ENCODE measurements at regions not wholly inside any gene's neighbourhood (a gene's known extent, or its start where the extent isn't known, plus 50 kb on each side); places are given as distances from the start of the nearest gene placed in this dataset.

DNA sequence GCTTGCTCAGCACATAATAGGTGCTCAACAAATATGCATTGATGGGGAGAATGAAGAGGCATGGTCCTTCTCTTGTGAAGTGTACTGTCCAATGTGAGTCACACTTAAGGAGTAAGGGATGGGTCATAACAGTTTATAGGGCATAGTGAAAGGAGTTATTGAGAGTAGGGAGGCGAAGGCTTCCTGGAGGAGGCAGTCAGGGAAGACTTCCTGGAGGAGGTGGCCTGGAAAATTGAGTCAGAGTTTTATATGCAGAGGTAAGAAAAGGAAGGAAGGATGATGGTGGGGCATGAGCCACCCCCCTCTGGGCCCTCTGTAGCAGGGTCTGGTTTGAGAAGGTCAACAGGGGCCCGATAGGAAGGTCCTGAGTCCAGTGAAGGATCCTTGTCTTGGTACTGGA is 57.0 kb upstream of the ZNF536 start:
- TF ChIP-seq POLR2A (IDR thresholded peaks at IDR 0.05): no peak
- TF ChIP-seq, protein P1, sequence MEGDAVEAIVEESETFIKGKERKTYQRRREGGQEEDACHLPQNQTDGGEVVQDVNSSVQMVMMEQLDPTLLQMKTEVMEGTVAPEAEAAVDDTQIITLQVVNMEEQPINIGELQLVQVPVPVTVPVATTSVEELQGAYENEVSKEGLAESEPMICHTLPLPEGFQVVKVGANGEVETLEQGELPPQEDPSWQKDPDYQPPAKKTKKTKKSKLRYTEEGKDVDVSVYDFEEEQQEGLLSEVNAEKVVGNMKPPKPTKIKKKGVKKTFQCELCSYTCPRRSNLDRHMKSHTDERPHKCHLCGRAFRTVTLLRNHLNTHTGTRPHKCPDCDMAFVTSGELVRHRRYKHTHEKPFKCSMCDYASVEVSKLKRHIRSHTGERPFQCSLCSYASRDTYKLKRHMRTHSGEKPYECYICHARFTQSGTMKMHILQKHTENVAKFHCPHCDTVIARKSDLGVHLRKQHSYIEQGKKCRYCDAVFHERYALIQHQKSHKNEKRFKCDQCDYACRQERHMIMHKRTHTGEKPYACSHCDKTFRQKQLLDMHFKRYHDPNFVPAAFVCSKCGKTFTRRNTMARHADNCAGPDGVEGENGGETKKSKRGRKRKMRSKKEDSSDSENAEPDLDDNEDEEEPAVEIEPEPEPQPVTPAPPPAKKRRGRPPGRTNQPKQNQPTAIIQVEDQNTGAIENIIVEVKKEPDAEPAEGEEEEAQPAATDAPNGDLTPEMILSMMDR (IDR thresholded peaks at IDR 0.05): no peak
